22Rv1 (cell line): ENCODE measurements at regions not wholly inside any gene's neighbourhood (a gene's known extent, or its start where the extent isn't known, plus 50 kb on each side); places are given as distances from the start of the nearest gene placed in this dataset.
"Not testable (repeated sequence)": the region's sequence is repeated elsewhere in the genome, so short reads cannot be mapped to it uniquely, and the experiment has no call there.

Experiments used
- ZFX ChIP-seq: fragments of 450-650 bp; IDR thresholded peaks from 2 replicates; pipeline ENCODE4 v1.6.1; 2017; ENCODE audit warnings: antibody characterized with exemption, borderline replicate concordance
- TF ChIP-seq, protein P1 (sequence below): fragments of 450-650 bp; IDR thresholded peaks from 2 replicates; pipeline ENCODE4 v1.5.1; 2017; ENCODE audit warnings: mild to moderate bottlenecking

DNA sequence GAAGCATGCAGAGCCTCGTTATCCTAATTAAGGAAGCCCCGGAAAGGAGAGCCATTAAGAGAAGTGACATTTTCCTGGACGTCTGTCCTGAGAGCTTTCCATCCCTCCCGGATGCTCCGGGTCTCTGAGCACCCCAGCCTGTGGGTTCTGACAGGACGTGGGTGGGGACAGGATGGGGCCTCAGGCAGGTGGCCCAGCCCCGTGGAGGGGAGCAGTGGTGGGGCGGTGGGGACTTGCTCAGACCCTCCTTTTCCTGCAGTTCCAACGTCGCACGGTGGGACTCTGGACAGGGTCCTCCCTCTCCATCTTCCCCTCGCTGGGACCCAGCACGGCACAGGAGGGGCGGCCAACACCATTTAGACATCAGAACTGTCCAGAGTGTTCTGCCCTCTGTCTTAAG, 262.9 kb downstream of the ADGRD1 start:
- TF ChIP-seq, protein P1, sequence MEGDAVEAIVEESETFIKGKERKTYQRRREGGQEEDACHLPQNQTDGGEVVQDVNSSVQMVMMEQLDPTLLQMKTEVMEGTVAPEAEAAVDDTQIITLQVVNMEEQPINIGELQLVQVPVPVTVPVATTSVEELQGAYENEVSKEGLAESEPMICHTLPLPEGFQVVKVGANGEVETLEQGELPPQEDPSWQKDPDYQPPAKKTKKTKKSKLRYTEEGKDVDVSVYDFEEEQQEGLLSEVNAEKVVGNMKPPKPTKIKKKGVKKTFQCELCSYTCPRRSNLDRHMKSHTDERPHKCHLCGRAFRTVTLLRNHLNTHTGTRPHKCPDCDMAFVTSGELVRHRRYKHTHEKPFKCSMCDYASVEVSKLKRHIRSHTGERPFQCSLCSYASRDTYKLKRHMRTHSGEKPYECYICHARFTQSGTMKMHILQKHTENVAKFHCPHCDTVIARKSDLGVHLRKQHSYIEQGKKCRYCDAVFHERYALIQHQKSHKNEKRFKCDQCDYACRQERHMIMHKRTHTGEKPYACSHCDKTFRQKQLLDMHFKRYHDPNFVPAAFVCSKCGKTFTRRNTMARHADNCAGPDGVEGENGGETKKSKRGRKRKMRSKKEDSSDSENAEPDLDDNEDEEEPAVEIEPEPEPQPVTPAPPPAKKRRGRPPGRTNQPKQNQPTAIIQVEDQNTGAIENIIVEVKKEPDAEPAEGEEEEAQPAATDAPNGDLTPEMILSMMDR, result not testable (repeated sequence)
- not testable (repeated sequence) for TF ChIP-seq ZFX
